ENCODE measurements at regions not wholly inside any gene's neighbourhood (a gene's known extent, or its start where the extent isn't known, plus 50 kb on each side); places are given as distances from the start of the nearest gene placed in this dataset.
A peak's percentile ranks its signal among the peaks of the same experiment; 100 is the strongest.
"Not testable (repeated sequence)": the region's sequence is repeated elsewhere in the genome, so short reads cannot be mapped to it uniquely, and the experiment has no call there.

GRCh38 chr9:24817756-24818155 lies 272.1 kb upstream of the IZUMO3 start:
- Histone ChIP-seq H3K4me1 (peaks cover 23% of the 10 kb centered on the region), H3K27me3 (ENCODE audit: low read depth) (no peaks in the 10 kb centered on the region), H3K4me3 (no peak overlapping the region), H3K36me3 (replicated peaks) (no peaks in the 10 kb centered on the region), H3K9me3 (no peaks in the 10 kb centered on the region)
- in situ Hi-C loops (cut with MboI; ENCODE audit: low sequenced_read_pairs): no loop called here
- DNase-seq (ENCODE audit: low spot score in 2 of 2): no peak

GRCh38 chr9:24816006-24816405 lies 270.3 kb upstream of the IZUMO3 start:
- Histone ChIP-seq H3K36me3 (replicated peaks) (no peaks in the 10 kb centered on the region), H3K4me1 (peaks cover 23% of the 10 kb centered on the region), H3K4me3 (no peak overlapping the region), H3K9me3 (no peaks in the 10 kb centered on the region), H3K27me3 (ENCODE audit: low read depth) (no peaks in the 10 kb centered on the region)
- in situ Hi-C loops (cut with MboI; ENCODE audit: low sequenced_read_pairs): no loop called here
- DNase-seq (ENCODE audit: low spot score in 2 of 2): peak in 1 of 2 experiments; percentile 88

DNA sequence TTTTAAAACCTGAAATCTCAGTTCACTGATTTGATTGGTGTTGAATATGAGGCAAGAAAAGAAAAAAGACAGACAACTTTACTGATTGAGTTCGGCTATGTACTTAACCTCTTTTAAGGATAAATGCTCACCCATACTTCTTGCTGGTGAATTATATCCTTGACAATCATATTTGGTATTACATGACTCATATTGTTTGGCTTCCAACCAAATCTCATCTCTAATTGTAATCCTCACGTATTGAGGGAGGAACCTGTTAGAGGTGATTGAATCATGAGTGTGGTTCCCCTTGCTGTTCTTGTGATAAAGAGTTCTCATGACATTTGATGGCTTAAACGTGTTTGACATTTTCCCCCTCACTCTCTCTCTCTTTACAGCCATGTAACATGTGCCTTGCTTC lies 255.6 kb upstream of the IZUMO3 start:
- H3K4me1 ChIP-seq: no peaks in the 10 kb centered on the region; the same call in 1 of the 2 replicates
- H3K36me3 ChIP-seq (replicated peaks): no peaks in the 10 kb centered on the region
- H3K9me3 ChIP-seq: no peaks in the 10 kb centered on the region
- in situ Hi-C loops (cut with MboI; ENCODE audit: low sequenced_read_pairs): no loop called here
- H3K4me3 ChIP-seq: no peak overlapping the region
- DNase-seq (ENCODE audit: low spot score in 2 of 2): no peak
- H3K27me3 ChIP-seq (ENCODE audit: low read depth): no peaks in the 10 kb centered on the region

DNA sequence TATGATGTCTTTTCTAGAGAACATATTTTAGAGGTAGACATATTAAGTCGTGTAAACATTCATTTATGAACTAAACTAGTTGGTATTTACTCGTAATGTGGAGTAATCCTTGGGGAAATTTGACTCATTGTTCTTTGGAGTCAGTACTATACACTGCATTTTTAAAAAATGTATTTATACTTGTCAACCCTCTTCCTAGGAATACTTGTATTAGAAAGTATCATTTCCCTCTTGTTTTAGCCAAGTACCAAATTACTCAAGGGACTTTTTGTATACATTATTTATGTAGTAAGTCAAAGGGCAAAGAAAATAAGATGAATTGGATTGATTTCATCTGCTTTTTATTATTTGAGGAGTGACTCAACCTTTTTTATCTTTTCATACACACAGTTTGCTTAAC lies 248.1 kb upstream of the IZUMO3 start:
- in situ Hi-C loops (cut with MboI; ENCODE audit: low sequenced_read_pairs): no loop called here
- Histone ChIP-seq H3K36me3 (replicated peaks) (no peaks in the 10 kb centered on the region), H3K27me3 (ENCODE audit: low read depth) (no peaks in the 10 kb centered on the region), H3K4me1 (no peaks in the 10 kb centered on the region), H3K4me3 (no peak overlapping the region), H3K9me3 (no peaks in the 10 kb centered on the region)
- DNase-seq (ENCODE audit: low spot score in 2 of 2): no peak

DNA sequence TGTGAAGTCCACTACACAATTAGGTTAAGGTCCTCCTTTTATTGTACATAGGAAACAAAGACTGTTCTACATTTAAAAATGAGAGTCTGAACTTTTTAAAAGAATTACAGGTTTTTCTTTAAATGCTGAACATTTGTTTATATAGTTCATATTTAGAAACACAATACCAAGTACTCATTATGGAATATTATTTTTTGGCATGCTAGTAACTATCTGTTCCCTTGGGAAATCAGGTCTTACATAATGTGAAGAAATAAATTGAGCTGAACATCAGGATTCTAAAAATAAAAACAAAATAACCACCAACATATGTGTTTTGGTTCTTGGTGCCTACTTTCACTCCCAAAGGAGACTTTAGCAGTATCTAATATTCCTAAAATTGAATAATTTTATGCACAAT lies 230.5 kb upstream of the IZUMO3 start:
- in situ Hi-C loops (cut with MboI; ENCODE audit: low sequenced_read_pairs): no loop called here
- no peaks in the 10 kb centered on the region for H3K9me3 ChIP-seq
- no peak for DNase-seq (ENCODE audit: low spot score in 2 of 2)

GRCh38 chr9:24774199-24774598 lies 228.5 kb upstream of the IZUMO3 start:
- H3K27me3 ChIP-seq (ENCODE audit: low read depth); H3K4me3 ChIP-seq; H3K9me3 ChIP-seq; in situ Hi-C loops (cut with MboI; ENCODE audit: low sequenced_read_pairs); H3K36me3 ChIP-seq (replicated peaks); H3K4me1 ChIP-seq: not testable (repeated sequence)
- peak in 1 of 2 experiments; percentile 23 for DNase-seq (ENCODE audit: low spot score in 2 of 2)

More for the DNA sequence above, 230.5 kb upstream of the IZUMO3 start:
- Histone ChIP-seq H3K27me3 (ENCODE audit: low read depth) (no peaks in the 10 kb centered on the region), H3K4me1 (no peaks in the 10 kb centered on the region), H3K4me3 (no peak overlapping the region), H3K36me3 (replicated peaks) (no peaks in the 10 kb centered on the region)

DNA sequence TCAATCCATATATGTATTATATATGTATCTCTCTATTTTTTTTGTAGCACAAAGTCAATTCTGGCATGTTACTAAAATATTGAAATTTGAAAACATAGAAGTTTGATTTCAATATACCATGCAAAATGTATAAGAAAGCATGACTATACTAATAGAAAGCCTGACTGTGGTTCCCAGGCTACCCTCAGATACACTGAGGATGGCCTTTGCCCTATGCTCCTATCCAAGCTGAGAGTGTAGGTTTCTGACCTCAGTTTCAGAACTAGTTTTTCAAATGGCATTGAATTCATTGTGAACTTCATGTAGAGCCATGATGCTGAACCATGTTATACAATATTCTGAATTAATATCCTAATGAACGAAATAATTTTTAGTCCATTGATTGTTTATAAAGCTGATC lies 220.4 kb upstream of the IZUMO3 start:
- in situ Hi-C loops (cut with MboI; ENCODE audit: low sequenced_read_pairs): no loop called here
- DNase-seq (ENCODE audit: low spot score in 2 of 2): no peak
- H3K9me3 ChIP-seq: no peaks in the 10 kb centered on the region
- H3K4me3 ChIP-seq: no peak overlapping the region
- H3K27me3 ChIP-seq (ENCODE audit: low read depth): no peaks in the 10 kb centered on the region
- no peaks in the 10 kb centered on the region for H3K4me1 ChIP-seq
- H3K36me3 ChIP-seq (replicated peaks): no peaks in the 10 kb centered on the region

DNA sequence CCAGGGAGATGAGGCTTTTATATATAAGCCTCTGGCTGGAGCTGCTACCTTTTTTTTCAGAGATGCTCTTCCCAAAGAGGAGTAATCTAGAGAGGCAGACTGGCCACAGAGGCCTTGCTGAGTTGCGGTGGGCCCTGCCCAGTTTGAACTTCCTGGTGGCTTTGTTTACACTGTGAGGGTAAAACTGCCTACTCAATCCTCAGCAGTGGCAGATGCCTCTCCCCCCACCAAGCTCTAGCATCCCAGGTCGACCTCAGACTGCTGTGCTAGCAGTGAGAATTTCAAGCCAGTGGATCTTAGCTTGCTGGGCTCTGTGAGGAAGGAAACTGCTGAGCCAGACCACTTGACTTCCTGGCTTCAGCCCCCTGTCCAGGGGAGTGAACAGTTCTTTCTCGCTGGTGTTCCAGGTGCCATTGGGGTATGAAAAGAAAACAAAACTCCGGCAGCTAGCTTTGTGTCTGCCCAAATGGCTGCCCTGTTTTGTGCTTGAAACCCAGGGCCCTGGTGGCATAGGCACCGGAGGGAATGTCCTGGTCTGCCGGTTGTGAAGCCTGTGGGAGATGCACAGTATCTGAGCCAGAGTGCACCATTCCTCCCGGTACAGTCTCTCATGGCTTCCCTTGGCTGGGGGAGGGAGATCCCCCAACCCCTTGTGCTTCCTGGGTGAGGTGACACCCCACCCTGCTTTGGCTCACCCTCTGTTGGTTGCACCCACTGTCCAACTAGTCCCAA lies 219.5 kb upstream of the IZUMO3 start:
- in situ Hi-C loops (cut with MboI; ENCODE audit: low sequenced_read_pairs): no loop called here
- Histone ChIP-seq H3K9me3 (no peaks in the 10 kb centered on the region), H3K36me3 (replicated peaks) (no peaks in the 10 kb centered on the region), H3K4me1 (no peaks in the 10 kb centered on the region), H3K4me3 (no peak overlapping the region), H3K27me3 (ENCODE audit: low read depth) (no peaks in the 10 kb centered on the region)
- no peak for DNase-seq (ENCODE audit: low spot score in 2 of 2)

DNA sequence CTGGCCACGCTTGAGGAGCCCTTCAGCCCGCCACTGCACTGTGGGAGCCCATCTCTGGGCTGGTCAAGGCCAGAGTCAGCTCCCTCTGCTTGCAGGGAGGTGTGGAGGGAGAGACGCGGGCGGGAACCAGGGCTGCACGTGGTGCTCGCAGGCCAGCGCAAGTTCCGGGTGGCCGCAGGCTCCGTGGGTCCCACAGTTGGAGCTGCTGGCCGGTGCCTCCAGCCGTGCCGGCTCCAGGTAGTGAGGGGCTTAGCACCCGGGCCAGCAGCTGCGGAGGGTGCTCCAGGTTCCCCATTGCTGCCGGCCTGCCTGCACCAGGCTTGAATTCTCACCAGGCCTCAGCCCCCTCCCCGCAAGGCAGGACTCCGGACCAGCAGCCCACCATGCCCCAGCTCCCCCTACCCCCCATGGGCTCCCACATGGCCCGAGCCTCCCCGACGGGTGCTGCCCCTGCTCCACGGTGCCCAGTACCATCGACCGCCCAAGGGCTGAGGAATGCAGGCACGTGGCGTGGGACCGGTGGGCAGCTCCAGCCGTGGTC lies 192.8 kb upstream of the IZUMO3 start:
- in situ Hi-C loops (cut with MboI; ENCODE audit: low sequenced_read_pairs): no loop called here
- no peak for DNase-seq (ENCODE audit: low spot score in 2 of 2)
- Histone ChIP-seq H3K36me3 (replicated peaks) (no peaks in the 10 kb centered on the region), H3K27me3 (ENCODE audit: low read depth) (no peaks in the 10 kb centered on the region), H3K4me3 (no peak overlapping the region), H3K9me3 (no peaks in the 10 kb centered on the region), H3K4me1 (no peaks in the 10 kb centered on the region; the same call in 1 of the 2 replicates)

- Histone ChIP-seq H3K4me1 (no peaks in the 10 kb centered on the region; the same call in 1 of the 2 replicates), H3K4me3 (no peak overlapping the region), H3K36me3 (replicated peaks) (no peaks in the 10 kb centered on the region), H3K27me3 (ENCODE audit: low read depth) (no peaks in the 10 kb centered on the region), H3K9me3 (no peaks in the 10 kb centered on the region)
- in situ Hi-C loops (cut with MboI; ENCODE audit: low sequenced_read_pairs): no loop called here
- peak in 1 of 2 experiments; percentile 21 for DNase-seq (ENCODE audit: low spot score in 2 of 2)
Measured at GRCh38 chr9:24731754-24732153, 186.1 kb upstream of the IZUMO3 start.

DNA sequence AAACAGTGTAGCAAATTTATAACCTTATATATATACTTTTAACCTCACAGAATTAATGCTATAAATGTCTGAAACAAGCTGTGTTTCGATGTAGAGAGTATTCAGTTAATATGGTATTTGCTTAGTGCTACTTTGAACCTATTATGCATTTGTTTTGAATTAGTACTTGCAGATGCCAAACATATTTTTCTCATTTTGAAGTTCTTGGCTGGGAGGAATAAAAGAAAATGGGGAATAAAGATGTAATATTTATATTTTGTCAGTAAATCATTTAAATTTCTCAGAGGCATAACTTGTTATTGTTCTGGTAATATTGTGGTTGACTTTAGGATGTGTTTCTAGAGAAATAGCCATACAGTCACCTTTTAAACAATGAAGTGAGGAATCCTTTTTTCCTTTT lies 175.9 kb upstream of the IZUMO3 start:
- Histone ChIP-seq H3K9me3 (no peaks in the 10 kb centered on the region), H3K36me3 (replicated peaks) (no peaks in the 10 kb centered on the region), H3K4me3 (no peak overlapping the region), H3K4me1 (no peaks in the 10 kb centered on the region), H3K27me3 (ENCODE audit: low read depth) (no peaks in the 10 kb centered on the region)
- in situ Hi-C loops (cut with MboI; ENCODE audit: low sequenced_read_pairs): no loop called here
- DNase-seq (ENCODE audit: low spot score in 2 of 2): no peak

DNA sequence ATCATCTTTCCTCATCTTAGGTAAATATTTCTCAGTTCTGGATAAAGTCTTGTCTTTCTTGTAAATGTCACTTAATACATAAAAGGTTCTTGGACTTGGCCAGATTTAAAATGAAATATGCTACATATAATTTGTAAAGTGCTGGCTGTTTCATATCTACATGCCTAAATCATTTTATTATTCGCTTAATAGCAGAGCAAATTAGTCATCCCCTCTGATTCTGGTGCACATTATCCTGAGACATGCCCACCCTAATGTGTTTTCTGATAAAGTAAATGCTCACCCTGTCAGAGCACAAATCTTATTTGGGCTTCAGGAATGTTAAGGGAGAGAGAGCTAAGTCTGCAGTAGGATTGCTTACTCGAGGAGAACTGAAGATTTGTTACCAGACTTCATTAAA lies 166.5 kb upstream of the IZUMO3 start:
- Histone ChIP-seq H3K4me1 (no peaks in the 10 kb centered on the region), H3K9me3 (no peaks in the 10 kb centered on the region), H3K36me3 (replicated peaks) (no peaks in the 10 kb centered on the region), H3K4me3 (no peak overlapping the region), H3K27me3 (ENCODE audit: low read depth) (no peaks in the 10 kb centered on the region)
- DNase-seq (ENCODE audit: low spot score in 2 of 2): no peak
- in situ Hi-C loops (cut with MboI; ENCODE audit: low sequenced_read_pairs): no loop called here

DNA sequence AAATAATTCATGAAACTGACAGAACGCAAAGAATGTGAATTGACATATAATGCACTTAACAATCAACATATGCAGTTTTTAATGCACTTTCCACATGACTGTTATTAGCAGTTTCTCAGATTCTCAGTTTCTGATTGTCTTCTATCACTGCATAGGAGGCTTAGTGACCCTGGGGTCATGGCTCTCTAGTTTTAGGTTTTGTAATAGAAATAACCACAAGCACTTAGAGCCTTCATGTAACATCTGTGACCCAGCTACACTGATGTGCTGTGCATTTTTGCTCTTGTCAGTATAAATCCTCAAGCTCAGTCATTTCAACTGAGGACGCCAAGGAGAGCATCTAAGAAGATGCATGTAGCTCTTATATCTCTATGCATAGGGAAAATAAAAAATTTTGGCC lies 163.1 kb upstream of the IZUMO3 start:
- no peaks in the 10 kb centered on the region for H3K9me3 ChIP-seq
- H3K4me3 ChIP-seq: no peak overlapping the region
- in situ Hi-C loops (cut with MboI; ENCODE audit: low sequenced_read_pairs): no loop called here
- H3K4me1 ChIP-seq: no peaks in the 10 kb centered on the region
- no peaks in the 10 kb centered on the region for H3K36me3 ChIP-seq (replicated peaks)
- no peaks in the 10 kb centered on the region for H3K27me3 ChIP-seq (ENCODE audit: low read depth)
- DNase-seq (ENCODE audit: low spot score in 2 of 2): no peak

DNA sequence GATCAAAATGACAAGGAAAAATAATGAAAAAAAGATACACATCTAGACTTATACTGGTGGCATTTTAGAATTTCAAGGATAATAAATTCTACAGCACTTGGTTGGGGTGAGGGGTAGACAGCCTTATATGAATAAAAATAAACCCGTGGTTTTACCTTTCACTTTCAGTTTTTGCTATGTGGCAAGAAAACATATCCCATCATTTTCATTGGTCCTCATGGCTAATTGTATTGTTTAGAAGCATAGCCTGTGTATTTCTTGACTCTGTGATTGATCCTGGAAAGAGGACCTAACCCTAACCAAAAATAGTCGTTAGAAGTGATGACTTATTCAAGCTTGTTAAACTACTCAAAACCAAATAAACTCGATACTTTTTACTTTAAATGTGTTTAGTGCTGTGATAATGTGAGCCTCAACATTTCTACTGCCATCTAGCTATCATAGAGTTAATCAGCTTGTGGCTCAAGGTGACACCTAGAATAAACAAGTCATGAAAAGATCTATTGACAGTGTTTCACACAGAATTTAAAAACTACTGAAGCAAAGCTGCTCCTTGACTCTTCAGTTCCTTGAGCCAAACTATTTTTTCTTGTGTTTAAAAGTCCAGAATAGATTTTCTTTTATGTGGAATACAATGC lies 153.3 kb upstream of the IZUMO3 start:
- no peaks in the 10 kb centered on the region for H3K27me3 ChIP-seq (ENCODE audit: low read depth)
- DNase-seq (ENCODE audit: low spot score in 2 of 2): no peak
- H3K9me3 ChIP-seq: no peaks in the 10 kb centered on the region

More for the DNA sequence above, 153.3 kb upstream of the IZUMO3 start:
- no peak overlapping the region for H3K4me3 ChIP-seq
- no peaks in the 10 kb centered on the region for H3K4me1 ChIP-seq
- H3K36me3 ChIP-seq (replicated peaks): no peaks in the 10 kb centered on the region
- in situ Hi-C loops (cut with MboI; ENCODE audit: low sequenced_read_pairs): no loop called here
